IMR-90 (cell line): ENCODE measurements at regions not wholly inside any gene's neighbourhood (a gene's known extent, or its start where the extent isn't known, plus 50 kb on each side); places are given as distances from the start of the nearest gene placed in this dataset.

Source experiments
- BHLHE40 ChIP-seq: fragments of 150-350 bp; IDR thresholded peaks from 2 replicates; pipeline ENCODE4 v1.6.1; 2016; ENCODE audit warnings: mild to moderate bottlenecking, low read depth, low read length
- CTCF ChIP-seq: conservative IDR thresholded peaks from 2 replicates; pipeline ENCODE4 v1.5.1; 2012; ENCODE audit warnings: mild to moderate bottlenecking, low read depth, low read length, improper control_type of control experiment
- POLR2A ChIP-seq: IDR thresholded peaks from 2 replicates; pipeline ENCODE4 v1.6.1; 2012; ENCODE audit warnings: mild to moderate bottlenecking, low read depth, low read length
- RAD21 ChIP-seq: IDR thresholded peaks from 2 replicates; pipeline ENCODE4 v1.6.1; 2012; ENCODE audit warnings: low read length, improper control_type of control experiment
- RCOR1 ChIP-seq: IDR thresholded peaks from 2 replicates; pipeline ENCODE4 v1.6.1; 2012; ENCODE audit warnings: mild to moderate bottlenecking, low read length, improper control_type of control experiment; ENCODE audit not compliant: insufficient replicate concordance
- RFX5 ChIP-seq: IDR thresholded peaks from 2 replicates; pipeline ENCODE4 v1.8.0; 2012; ENCODE audit warnings: low read depth, mild to moderate bottlenecking, low read length, moderate library complexity
- SMC3 ChIP-seq: fragments of 150-350 bp; IDR thresholded peaks from 2 replicates; pipeline ENCODE4 v1.6.1; 2016; ENCODE audit warnings: low read depth, mild to moderate bottlenecking, antibody characterized with exemption, low read length, moderate library complexity
- TF ChIP-seq, protein P1 (sequence below): fragments of 150-350 bp; IDR thresholded peaks from 2 replicates; pipeline ENCODE4 v1.6.1; 2017; ENCODE audit warnings: mild to moderate bottlenecking, antibody characterized with exemption, low read length, low read depth

- TF ChIP-seq CTCF, result no peak
- TF ChIP-seq, protein P1, sequence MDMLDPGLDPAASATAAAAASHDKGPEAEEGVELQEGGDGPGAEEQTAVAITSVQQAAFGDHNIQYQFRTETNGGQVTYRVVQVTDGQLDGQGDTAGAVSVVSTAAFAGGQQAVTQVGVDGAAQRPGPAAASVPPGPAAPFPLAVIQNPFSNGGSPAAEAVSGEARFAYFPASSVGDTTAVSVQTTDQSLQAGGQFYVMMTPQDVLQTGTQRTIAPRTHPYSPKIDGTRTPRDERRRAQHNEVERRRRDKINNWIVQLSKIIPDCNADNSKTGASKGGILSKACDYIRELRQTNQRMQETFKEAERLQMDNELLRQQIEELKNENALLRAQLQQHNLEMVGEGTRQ, result no peak
- no peak for TF ChIP-seq RCOR1
- no peak for TF ChIP-seq RFX5
- TF ChIP-seq SMC3, result no peak
- TF ChIP-seq RAD21, result no peak
- TF ChIP-seq BHLHE40, result no peak
- no peak for TF ChIP-seq POLR2A
These were observed 193.9 kb upstream of the SNX7 start for GRCh38 chr1:98467586-98467985.
